ENCODE measurements at regions not wholly inside any gene's neighbourhood (a gene's known extent, or its start where the extent isn't known, plus 50 kb on each side); places are given as distances from the start of the nearest gene placed in this dataset.

DNA sequence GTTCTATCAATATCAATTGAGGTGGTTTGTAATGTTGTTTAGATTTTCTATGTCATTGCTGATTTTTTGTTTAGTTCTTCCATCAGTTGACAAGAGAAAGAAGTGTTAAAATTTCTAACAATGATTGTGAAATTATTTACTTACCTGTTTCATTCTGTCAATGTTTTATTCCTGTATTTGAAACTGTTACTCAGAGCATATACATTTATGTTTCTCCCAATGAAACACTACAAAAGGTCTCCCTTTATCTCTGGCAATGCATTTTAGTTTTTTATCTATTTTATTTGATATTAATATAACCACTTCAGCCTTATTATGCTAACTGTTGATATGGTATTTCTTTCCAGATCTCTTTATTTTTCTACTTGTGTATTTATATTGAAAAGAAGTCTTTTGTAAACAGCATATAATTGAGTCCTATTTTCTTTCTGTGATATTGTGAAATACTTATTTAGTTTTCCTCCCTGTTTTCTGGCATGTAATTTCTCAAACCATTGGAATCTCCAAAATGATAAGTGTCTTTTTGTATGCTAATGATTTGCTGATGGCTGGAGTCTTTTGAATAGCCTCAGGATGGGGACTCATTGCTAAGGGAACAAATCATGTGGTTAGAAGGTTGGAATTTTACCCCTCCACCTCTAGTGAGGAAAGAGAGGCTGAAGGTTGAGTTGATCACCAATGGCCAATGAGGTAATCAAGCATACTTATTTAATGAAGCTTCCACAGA is 122.0 kb downstream of the ADSS2 start:
- TF ChIP-seq POLR2A (IDR thresholded peaks at IDR 0.05): no peak
- TF ChIP-seq POLR2AphosphoS5 (IDR thresholded peaks at IDR 0.05): no peak
